ENCODE measurements at regions not wholly inside any gene's neighbourhood (a gene's known extent, or its start where the extent isn't known, plus 50 kb on each side); places are given as distances from the start of the nearest gene placed in this dataset.

- no peak for DNase-seq
These were observed 762.6 kb downstream of the BRINP1 start for GRCh38 chr9:118606668-118607067.

- no peak for DNase-seq
These were observed 759.7 kb downstream of the BRINP1 start for GRCh38 chr9:118609355-118610044.

DNA sequence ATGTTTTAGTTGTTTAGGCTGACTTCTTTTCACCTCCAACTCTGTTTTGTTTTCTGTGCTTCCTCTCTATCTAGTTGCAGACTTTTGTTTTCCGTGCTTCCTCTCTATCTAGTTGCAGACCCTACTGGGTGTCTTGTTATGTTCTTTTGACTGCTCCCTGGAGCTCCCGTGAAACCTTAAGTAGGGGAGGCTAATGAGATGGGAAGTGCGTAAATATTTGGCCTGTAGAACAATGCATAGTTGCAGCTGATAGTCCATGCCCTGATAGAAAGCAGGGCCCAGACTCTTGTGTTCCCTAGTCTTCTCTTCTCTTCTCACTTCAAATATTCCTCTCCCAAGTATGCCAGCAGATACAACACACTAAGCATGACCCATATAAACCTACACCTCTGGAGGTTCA, 757.0 kb downstream of the BRINP1 start:
- no peak for DNase-seq

DNA sequence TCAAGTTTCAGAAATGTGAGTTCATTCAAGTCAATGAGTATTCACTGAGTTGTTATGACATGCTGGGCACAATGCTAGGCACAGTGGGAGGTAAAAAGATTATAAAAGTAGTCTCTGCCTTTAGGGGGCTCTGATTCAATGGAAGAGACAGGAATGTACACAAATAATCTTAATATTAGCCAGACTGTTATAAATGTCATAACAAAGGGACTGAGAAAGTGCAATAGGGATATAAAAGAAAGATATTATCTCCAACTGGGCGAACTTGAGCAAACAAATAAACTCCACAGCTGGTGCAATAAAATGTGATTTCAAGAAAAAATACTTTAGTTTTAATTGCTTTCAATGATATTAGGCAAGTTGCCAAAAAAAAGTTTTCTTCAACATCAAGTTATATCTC, 755.2 kb downstream of the BRINP1 start:
- DNase-seq, result no peak

DNA sequence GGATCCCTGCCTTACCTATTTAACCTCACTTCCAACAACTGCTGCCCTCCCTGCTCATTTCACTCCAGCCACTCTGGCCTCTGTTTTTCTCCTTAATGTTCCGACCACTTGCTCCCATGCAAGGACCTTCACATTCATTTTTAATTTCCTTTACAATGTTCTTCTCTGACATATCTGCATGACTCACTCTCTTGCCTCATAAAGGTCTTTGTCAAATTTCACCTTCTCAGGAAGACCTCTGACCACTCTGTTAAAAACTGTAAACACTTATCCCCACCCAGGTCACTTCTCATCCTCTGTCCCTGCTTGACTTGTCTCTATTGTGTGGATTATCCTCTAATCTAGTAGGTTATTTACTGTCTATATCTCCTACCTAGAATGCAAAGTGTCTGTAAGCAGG, 751.2 kb downstream of the BRINP1 start:
- DNase-seq, result no peak

DNA sequence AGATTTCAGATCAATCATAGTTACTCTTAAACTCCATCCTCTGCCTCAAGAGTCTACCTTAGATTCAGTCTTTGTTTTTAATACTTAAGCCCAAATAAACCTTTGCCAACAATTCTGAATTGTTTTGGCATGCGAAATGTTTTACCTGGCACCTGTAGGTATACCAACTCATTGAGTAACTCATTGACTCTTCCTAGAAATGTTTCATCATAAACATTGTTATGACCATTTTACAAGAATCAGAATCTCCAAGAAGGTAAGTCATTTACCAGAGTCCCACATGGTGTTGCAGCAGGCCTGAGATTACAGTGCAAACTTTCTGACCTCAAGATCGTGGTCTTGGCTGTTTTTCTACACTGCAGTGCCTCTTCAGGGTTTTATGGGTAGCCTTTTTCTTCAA, 750.4 kb downstream of the BRINP1 start:
- DNase-seq, result no peak

DNA sequence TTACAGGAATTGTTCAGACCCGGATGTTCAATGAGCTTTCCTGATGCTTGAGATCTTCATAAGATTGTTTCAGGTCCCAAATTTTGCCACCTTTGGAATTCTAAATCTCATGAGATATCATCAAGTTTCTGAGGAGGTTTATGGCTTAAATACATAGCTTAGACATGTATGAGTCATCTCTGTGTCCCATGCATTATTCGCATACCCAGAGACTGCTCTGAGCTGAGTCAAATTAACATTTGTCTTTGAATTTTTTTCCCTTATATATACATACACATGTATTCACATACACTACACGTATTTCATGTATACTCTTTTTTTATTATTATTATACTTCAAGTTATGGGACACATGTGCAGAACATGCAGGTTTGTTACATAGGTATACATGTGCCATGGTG, 744.6 kb downstream of the BRINP1 start:
- no peak for DNase-seq

- DNase-seq, result no peak
These were observed 739.2 kb downstream of the BRINP1 start for GRCh38 chr9:118630079-118630478.

DNA sequence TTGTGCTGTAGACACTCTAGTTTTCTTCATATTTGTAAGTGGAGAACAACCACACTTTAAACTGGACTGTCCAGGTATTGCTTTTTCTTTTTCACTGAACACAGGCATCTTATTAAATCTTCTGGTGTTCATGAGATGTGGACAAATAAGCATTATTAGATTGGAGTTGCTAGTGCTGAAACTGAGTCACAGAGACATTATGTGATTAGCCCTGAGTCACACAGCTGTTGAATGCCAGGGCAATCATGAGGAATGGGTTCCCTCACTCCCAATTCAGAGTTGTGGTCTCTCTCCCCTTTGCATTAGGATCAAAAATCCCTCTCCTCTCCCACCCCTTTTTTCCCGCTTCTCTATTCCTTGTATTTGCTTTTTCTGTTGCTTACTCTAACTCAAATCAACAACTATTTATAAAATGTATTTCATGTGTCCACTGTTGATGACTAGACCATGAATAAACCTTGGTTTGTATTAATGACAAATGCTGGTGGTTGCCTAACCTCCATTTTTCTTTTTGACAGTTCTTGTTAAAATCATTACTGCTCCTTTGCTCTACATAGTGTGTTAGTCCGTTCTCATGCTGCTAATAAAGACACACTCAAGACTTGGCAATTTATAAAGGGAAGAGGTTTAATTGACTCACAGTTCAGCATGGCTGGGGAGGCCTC, 738.2 kb downstream of the BRINP1 start:
- DNase-seq, result no peak

GRCh38 chr9:118631956-118632355, 737.3 kb downstream of the BRINP1 start:
- DNase-seq, result no peak

DNA sequence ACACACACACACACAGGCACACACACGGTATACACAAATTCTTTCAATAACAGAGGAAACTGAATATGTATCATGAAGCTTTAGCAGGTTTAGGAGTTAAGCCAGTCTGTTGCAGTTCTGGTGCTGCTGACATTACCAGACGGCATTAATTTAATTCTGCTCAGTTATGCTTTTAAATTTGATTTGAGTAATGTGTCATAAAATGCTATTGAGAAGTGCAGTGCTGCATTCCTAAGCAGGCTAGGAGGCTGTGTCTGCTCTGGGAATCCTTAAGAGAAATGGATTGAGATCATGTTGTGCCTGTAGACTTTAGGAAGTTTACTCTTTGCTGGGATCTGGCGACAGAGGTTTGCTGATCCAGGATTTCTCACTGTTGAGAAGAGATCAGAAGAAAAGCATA, 733.8 kb downstream of the BRINP1 start:
- DNase-seq, result no peak

- no peak for DNase-seq
These were observed 731.6 kb downstream of the BRINP1 start for GRCh38 chr9:118637681-118638080.

DNA sequence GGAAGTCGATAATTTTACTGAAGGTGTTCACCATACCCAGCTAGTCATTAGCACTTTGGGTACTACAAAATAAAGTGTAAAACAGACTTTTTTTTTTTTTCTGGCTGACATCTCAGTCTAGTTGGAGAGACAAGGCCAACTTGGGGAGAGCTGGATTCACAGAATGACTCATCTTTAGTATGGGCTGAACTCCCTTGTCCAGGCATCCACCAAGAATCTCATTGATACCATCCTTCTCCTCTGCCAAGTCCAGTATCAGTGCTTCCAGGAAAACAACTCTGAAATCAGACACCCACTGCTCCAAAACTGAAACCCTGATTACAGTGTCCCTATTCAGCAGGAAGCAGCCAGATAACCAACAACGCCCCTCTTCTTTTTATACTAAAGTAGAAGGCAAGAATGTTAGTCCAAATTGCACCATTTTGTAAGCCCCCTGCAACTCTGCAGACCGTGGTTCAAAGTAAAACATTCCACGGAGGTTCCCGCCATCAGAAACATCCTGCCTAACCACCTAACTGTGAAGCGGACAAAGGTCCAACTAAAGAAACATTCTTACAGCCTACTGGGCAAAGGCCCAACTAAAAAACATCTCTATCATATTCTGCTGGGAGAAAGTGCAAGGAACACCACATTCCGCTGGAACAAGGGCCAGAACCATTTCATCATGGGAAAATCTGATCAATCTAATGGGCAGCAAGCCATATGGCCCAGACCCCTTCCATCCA, 728.2 kb downstream of the BRINP1 start:
- no peak for DNase-seq

- DNase-seq, result no peak
These were observed 726.1 kb downstream of the BRINP1 start for GRCh38 chr9:118643118-118643517.

DNA sequence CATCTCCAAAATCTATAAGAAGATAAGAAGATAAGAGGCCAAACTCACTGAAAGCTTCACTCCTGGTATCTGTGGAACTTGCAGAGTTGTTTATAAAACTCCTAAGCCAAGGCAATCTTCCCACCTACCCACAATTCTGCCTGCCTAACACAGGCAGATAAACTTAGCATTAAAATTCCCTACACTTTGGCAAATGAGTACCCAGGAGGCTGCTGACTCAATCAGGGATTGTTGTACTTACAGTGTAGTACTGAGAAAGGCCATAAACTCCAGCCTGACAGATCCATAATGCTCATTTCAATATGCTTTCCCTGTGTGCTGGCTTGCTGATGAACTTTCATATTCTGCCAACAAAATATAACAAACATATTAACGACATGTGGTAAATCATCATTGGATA, 725.2 kb downstream of the BRINP1 start:
- DNase-seq, result no peak

DNA sequence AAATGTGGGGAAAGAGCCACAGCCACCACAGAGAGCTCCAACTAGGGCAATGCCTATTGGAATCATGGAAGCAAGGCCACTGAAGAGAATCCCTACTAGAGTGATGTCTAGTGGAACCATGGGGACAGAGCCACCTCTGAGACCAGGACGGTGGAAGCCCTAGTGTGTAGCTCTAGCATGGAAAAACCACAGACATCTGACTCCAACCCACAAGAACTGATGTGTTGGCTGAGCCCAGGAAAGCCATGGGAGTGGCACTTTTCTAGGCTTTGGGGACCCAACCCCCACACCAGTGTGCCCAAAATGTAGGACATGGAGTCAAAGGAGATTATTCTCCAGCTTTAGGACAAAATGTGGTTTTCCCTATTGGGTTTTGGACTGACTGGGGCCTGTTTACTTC, 721.9 kb downstream of the BRINP1 start:
- no peak for DNase-seq

GRCh38 chr9:118650417-118650816, 718.8 kb downstream of the BRINP1 start:
- DNase-seq, result no peak

- no peak for DNase-seq
These were observed 717.7 kb downstream of the BRINP1 start for GRCh38 chr9:118651511-118651910.

GRCh38 chr9:118652258-118652657, 717.0 kb downstream of the BRINP1 start:
- DNase-seq, result no peak

DNA sequence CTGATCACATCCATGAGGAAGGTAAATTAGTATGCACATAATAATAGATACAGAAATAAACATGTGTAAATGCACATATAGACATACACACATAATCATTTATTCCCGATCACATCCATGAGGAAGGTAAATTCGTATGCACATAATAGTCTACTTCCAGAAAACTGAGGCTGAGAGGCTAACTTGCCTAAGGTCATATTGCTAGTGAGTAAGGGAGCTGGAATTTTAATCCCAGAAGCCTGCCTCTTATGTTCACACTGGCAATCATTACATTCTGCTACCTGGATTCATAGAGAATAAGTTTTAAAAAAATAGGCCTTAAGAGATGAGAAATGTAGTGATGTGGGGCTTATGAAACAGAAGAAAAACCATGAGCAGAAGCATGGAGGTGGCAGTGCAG, 716.3 kb downstream of the BRINP1 start:
- no peak for DNase-seq

DNA sequence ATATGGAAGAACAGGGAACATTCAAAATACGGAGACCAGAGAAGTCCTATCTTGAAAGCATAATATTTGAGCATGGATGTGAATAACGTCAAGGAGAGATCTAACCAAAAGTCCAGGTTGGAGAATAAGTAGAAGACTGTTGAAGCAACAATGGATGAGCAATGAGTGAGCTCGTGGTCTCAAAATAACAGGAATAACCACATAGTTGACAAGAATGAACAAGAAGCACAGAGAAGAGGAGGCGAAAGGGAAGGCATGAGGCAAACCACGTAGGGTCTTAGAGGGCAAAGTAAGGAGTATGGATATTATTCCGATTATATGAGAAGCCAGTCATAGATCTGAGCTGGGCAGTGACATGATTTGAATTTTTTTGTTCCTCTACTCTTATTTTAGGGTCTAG, 710.2 kb downstream of the BRINP1 start:
- no peak for DNase-seq

GRCh38 chr9:118665226-118665919, 703.9 kb downstream of the BRINP1 start:
- no peak for DNase-seq

Data from DMS153 (cell line).